Parathyroid adenoma (tissue), 2 donors: ENCODE measurements at regions not wholly inside any gene's neighbourhood (a gene's known extent, or its start where the extent isn't known, plus 50 kb on each side); places are given as distances from the start of the nearest gene placed in this dataset.

ENCODE experiments used
- H2AFZ ChIP-seq: fragments of 300-600 bp; sonication (generic); one replicate; pipeline ENCODE4 v1.7.0; 2017; ENCODE audit warnings: antibody characterized with exemption, mild to moderate bottlenecking
- H3K27ac ChIP-seq: fragments of 300-600 bp; sonication (generic); one replicate; pipeline ENCODE4 v1.7.0; 2017
- H3K27me3 ChIP-seq: fragments of 300-600 bp; sonication (generic); one replicate; pipeline ENCODE4 v1.7.0; 2017; ENCODE audit warnings: low read length; ENCODE audit not compliant: control insufficient read depth, insufficient read depth
- H3K36me3 ChIP-seq: fragments of 300-600 bp; sonication (generic); one replicate; pipeline ENCODE4 v1.7.0; 2017; ENCODE audit warnings: low read length; ENCODE audit not compliant: control insufficient read depth, insufficient read depth
- H3K4me1 ChIP-seq: fragments of 300-600 bp; sonication (generic); one replicate; pipeline ENCODE4 v1.7.0; 2017; ENCODE audit warnings: control low read depth
- H3K4me2 ChIP-seq: fragments of 300-600 bp; sonication (generic); one replicate; pipeline ENCODE4 v1.7.0; 2017; ENCODE audit warnings: low read length
- H3K4me3 ChIP-seq: fragments of 300-600 bp; sonication (generic); one replicate; pipeline ENCODE4 v1.7.0; 2017; ENCODE audit warnings: low read depth, low read length
- H3K79me2 ChIP-seq: fragments of 300-600 bp; sonication (generic); one replicate; pipeline ENCODE4 v1.7.0; 2017; ENCODE audit warnings: control low read depth
- H3K9ac ChIP-seq: fragments of 300-600 bp; sonication (generic); one replicate; pipeline ENCODE4 v1.7.0; 2017; ENCODE audit warnings: mild to moderate bottlenecking
- H3K9me3 ChIP-seq: fragments of 300-600 bp; sonication (generic); one replicate; pipeline ENCODE4 v1.7.0; 2017; ENCODE audit warnings: low read length; ENCODE audit not compliant: control insufficient read depth
- TF ChIP-seq, protein P1 (sequence below): fragments of 300-600 bp; sonication (generic); IDR thresholded peaks from one replicate; pipeline ENCODE4 v1.7.0; 2017; ENCODE audit warnings: antibody characterized with exemption, mild to moderate bottlenecking
- donor health status: primary hyperparathyroidism.

DNA sequence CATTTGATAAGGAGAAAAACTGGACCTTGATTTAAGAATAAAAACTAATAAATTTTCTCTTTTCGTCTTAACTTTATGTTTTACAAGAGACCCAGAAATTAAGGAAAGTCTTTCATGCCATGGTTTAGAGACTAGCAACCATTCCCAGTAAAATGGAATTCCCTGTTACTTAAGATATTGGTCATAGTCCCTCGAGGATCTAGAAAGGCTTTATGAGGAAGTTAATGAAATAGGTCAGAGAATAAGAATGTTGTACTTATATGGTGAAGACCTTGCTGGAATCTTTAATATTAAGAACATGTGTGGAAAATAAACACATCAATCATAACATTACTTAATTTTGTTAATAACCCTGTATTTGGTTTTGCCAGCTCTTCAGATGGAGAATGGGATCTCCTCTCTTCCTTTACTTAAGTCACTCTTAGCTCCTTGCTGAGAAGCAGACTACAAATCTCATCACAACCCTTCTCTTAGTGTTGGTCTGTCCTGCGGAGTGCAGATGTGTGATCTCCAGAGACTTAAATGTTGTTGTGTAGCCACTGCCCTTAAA is 382.9 kb downstream of the QKI start:
- Histone ChIP-seq H3K36me3 (no peaks in the 10 kb centered on the region), H3K4me2 (no peak overlapping the region), H3K4me3 (no peak overlapping the region), H3K27me3 (no peaks in the 10 kb centered on the region), H3K79me2 (no peaks in the 10 kb centered on the region), H2AFZ (no peak overlapping the region), H3K9ac (no peak overlapping the region), H3K9me3 (no peaks in the 10 kb centered on the region), H3K27ac (no peak overlapping the region), H3K4me1 (no peaks in the 10 kb centered on the region)
- TF ChIP-seq, protein P1, sequence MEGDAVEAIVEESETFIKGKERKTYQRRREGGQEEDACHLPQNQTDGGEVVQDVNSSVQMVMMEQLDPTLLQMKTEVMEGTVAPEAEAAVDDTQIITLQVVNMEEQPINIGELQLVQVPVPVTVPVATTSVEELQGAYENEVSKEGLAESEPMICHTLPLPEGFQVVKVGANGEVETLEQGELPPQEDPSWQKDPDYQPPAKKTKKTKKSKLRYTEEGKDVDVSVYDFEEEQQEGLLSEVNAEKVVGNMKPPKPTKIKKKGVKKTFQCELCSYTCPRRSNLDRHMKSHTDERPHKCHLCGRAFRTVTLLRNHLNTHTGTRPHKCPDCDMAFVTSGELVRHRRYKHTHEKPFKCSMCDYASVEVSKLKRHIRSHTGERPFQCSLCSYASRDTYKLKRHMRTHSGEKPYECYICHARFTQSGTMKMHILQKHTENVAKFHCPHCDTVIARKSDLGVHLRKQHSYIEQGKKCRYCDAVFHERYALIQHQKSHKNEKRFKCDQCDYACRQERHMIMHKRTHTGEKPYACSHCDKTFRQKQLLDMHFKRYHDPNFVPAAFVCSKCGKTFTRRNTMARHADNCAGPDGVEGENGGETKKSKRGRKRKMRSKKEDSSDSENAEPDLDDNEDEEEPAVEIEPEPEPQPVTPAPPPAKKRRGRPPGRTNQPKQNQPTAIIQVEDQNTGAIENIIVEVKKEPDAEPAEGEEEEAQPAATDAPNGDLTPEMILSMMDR = no peak

DNA sequence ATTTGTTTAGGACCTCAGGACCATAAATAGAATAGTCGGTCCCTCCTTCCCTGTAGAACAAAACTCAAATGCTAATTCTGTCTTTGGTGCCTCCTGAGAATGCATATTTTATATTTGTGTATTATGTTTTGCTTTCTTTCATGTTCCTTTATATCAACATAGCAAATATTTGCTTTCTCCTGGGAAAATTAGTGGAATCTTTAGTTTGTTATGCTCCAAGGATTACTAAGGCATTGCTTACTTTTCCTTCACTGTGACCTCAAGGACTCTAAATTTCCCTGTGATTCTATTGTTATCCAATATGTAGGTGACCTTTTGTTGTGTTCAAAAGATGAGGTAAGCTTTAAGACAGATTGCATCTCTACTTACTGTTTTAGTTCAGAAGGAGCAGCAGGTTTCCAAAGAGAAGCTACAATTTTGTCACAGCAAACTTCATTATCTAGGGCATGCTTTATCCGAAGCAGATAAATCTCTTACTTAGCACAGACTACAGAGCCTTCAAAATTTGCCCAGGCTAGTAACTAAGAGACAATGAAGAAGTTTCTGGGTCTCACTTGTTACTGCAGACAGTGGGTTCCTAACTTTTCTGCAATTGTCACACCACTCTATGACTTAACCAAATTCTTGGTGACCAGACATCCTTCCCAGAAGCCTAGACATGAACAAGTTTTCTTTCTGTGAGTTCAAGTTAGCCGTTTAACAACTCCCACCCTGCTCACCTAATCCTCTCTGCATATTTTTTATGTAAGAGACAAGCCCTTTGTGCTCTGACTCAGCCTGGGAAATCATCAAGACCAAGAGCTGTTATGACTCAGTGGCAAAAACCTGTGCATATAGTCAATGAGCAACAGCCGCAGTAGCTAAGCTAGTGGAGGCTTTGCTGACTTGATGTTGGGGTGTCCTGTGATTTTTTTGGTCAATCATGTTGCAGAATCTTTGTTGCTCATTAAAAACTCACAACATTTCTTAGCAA is 378.8 kb downstream of the QKI start:
- Histone ChIP-seq H3K4me3 (no peak overlapping the region), H3K27ac (no peak overlapping the region), H3K79me2 (no peaks in the 10 kb centered on the region), H3K36me3 (no peaks in the 10 kb centered on the region), H3K9me3 (no peaks in the 10 kb centered on the region), H3K4me2 (no peak overlapping the region), H2AFZ (no peak overlapping the region), H3K4me1 (no peaks in the 10 kb centered on the region), H3K27me3 (no peaks in the 10 kb centered on the region), H3K9ac (no peak overlapping the region)
- TF ChIP-seq, protein P1 = no peak

DNA sequence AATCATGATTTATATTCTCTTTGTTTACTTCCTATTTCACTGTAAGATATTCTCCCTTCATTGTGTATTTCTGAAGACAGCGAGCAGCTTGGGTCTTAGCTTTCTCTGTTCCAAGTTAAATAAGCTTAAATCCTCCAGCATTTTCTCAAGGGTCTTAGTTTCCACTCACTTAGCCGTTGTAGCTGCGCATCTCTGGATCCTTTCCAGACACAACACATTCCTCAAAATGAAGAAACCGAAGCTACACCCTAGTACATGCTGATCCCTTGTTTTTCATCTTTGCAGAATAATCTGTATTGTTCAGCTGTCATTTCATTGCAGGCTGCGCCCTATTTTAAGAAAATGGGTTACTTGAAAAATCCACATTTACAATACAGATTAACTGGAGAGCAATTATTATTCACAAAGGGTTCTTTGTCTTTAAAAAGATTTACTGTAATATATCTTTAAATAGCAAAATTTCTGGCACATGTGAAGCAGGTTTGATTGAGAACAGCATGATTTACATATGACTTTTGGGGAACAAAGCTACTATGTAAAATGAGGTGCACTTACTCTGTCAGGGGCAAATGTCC is 375.8 kb downstream of the QKI start:
- H3K36me3 ChIP-seq = no peaks in the 10 kb centered on the region
- no peak overlapping the region for H3K27ac ChIP-seq
- H3K4me3 ChIP-seq = no peak overlapping the region
- H2AFZ ChIP-seq = no peak overlapping the region
- no peak overlapping the region for H3K9ac ChIP-seq
- no peak overlapping the region for H3K4me2 ChIP-seq
- H3K9me3 ChIP-seq = no peaks in the 10 kb centered on the region
- TF ChIP-seq, protein P1 = no peak
- H3K79me2 ChIP-seq = no peaks in the 10 kb centered on the region
- no peaks in the 10 kb centered on the region for H3K4me1 ChIP-seq
- no peaks in the 10 kb centered on the region for H3K27me3 ChIP-seq

DNA sequence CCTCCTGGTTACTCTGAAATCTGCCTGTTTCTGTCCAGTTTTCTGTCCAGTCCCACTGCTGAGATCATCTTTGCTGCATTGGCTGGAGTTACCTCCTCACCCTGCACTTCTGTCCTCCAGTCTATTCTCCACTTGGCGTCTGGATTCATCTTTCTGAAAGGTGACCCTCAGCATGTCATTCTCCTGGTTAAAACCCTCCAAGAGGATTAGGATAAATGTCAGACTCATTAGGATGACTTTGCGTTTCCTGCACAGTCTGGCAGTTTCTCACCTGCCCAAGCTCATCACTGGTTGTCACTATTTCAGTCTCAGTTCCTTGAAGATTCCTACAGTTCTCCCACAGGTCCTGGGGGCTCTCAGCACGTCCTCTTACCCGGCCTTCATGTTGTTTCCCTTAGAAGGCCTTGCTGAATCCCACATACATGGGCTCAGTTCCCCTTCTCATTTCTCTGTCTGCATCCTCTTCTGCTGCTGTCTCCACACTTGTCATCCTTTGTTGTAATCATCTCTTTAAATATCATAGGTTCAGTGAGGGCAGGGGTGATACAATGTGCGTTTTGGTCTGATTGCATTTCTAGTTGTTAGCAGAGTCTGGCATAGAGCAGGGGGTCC is 374.8 kb downstream of the QKI start:
- Histone ChIP-seq H3K27ac (no peak overlapping the region), H3K4me2 (no peak overlapping the region), H3K79me2 (no peaks in the 10 kb centered on the region), H3K36me3 (no peaks in the 10 kb centered on the region), H3K9ac (no peak overlapping the region), H3K9me3 (no peaks in the 10 kb centered on the region), H3K4me3 (no peak overlapping the region), H3K27me3 (no peaks in the 10 kb centered on the region), H2AFZ (no peak overlapping the region), H3K4me1 (no peaks in the 10 kb centered on the region)
- TF ChIP-seq, protein P1 = no peak
